ENCODE measurements at regions not wholly inside any gene's neighbourhood (a gene's known extent, or its start where the extent isn't known, plus 50 kb on each side); places are given as distances from the start of the nearest gene placed in this dataset.
"Not testable (repeated sequence)": the region's sequence is repeated elsewhere in the genome, so short reads cannot be mapped to it uniquely, and the experiment has no call there.

GRCh38 chr9:80747056-80747455 is 942.3 kb downstream of the TLE1 start:
- not testable (repeated sequence) for TF ChIP-seq CTCF (IDR thresholded peaks at IDR 0.05; ENCODE audit: insufficient read depth, low read length, poor library complexity, severe bottlenecking); EZH2phosphoT487 (conservative IDR thresholded peaks at IDR 0.05; ENCODE audit: low read length)
